ENCODE measurements at regions not wholly inside any gene's neighbourhood (a gene's known extent, or its start where the extent isn't known, plus 50 kb on each side); places are given as distances from the start of the nearest gene placed in this dataset.

DNA sequence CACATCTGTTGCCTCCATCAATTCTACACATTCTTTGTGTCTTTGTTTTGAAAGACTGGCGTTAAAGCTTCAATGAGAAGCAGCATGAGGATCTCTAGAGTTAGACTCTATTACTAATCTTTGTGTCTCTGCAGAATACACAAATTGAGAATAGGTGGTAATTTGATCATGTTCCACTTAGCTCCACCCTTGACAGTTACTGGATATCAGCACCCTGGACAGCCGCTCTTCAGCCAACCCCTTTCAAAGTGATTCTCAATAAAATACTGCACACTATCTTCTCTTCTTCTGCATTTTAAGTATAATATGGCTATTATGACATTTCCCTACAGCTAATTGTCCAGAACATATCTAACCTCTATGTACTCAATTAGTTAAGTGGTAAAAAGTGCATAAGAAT lies 54.3 kb upstream of the CNR1 start:
- H3K9ac ChIP-seq (ENCODE audit: insufficient read depth, low read depth, low read length): no peak overlapping the region
- H3K27ac ChIP-seq (ENCODE audit: extremely low read length, insufficient read depth, low read length): no peak overlapping the region
- no peaks in the 10 kb centered on the region for H3K79me2 ChIP-seq (ENCODE audit: insufficient read depth, low read length)
- in situ Hi-C loops (cut with HindIII; ENCODE audit: extremely low pct_ligation_motif_present, low pct_unique_long_range_greater_than_20kb): no loop called here
- DNase-seq (ENCODE audit: low spot score): peak; percentile 2
- intact Hi-C loops (cut with micrococcal nuclease; ENCODE audit: unreplicated experiment): no loop called here
- H4K20me1 ChIP-seq (ENCODE audit: insufficient read depth, low read length): no peaks in the 10 kb centered on the region
- no peak overlapping the region for H3K4me2 ChIP-seq (ENCODE audit: low read depth, low read length)
- no peaks in the 10 kb centered on the region for H3K4me1 ChIP-seq (ENCODE audit: insufficient read depth, low read length)
- H3K27me3 ChIP-seq (ENCODE audit: control insufficient read depth in 1 of 2, insufficient read depth in 2 of 2, low read length in 2 of 2): no peaks in the 10 kb centered on the region
- no peak for ATAC-seq
- no peak overlapping the region for H3K4me3 ChIP-seq (replicated peaks in 1 of 3; ENCODE audit: insufficient read depth in 1 of 3, low read depth in 2 of 3, low read length in 3 of 3)
- WGBS (ENCODE audit: low lambda C conversion rate): 3% methylated on average over 2 of the region's 2 CpGs
- H2AFZ ChIP-seq (ENCODE audit: low read length): no peak overlapping the region
- no peaks in the 10 kb centered on the region for H3K9me3 ChIP-seq (ENCODE audit: low read length)
- ChIA-PET POLR2A (no interaction called here), CTCF (ENCODE audit: low intra/inter-chr PET ratio, low total read pairs) (no interaction called here)
- BruUV-seq (replicated peaks): no TSS peak
- FAIRE-seq: no peak
- H3K36me3 ChIP-seq (replicated peaks in 1 of 2; ENCODE audit: control insufficient read depth in 1 of 2, insufficient read depth in 2 of 2, low read length in 2 of 2): no peaks in the 10 kb centered on the region
- TF ChIP-seq ZNF331 (CRISPR knock-in tag; IDR thresholded peaks at IDR 0.05) (no peak), SOX13 (IDR thresholded peaks at IDR 0.05) (no peak), SOX13 (CRISPR knock-in tag; conservative IDR thresholded peaks at IDR 0.05 in 1 of 2, IDR thresholded peaks at IDR 0.05 in 1 of 2) (0 out of 4 replicates have a peak, but pooled peaks of 1 of the 2 experiments have one; percentile 12), ZNF782 (CRISPR knock-in tag; IDR thresholded peaks at IDR 0.05; ENCODE audit: borderline replicate concordance) (no peak), JDP2 (CRISPR knock-in tag; IDR thresholded peaks at IDR 0.05; ENCODE audit: borderline replicate concordance) (no peak), HMGXB3 (CRISPR knock-in tag; IDR thresholded peaks at IDR 0.05; ENCODE audit: borderline replicate concordance) (0 out of 2 replicates have a peak, but pooled peaks have one; percentile 39), REST (IDR thresholded peaks at IDR 0.05; ENCODE audit: borderline replicate concordance in 1 of 2, low read depth in 1 of 2, low read length in 2 of 2) (peak; percentile 69 to 99), POLR2AphosphoS5 (IDR thresholded peaks at IDR 0.05; ENCODE audit: low read depth, low read length) (no peak), HDAC2 (CRISPR knock-in tag; IDR thresholded peaks at IDR 0.05) (0 out of 2 replicates have a peak, but pooled peaks have one; percentile 20), TFE3 (CRISPR knock-in tag; IDR thresholded peaks at IDR 0.05) (peak; percentile 36; the same call in 1 of the 2 replicates), KLF6 (CRISPR knock-in tag; IDR thresholded peaks at IDR 0.05) (0 out of 2 replicates have a peak, but pooled peaks have one; percentile 36)
- TF ChIP-seq, protein P1, sequence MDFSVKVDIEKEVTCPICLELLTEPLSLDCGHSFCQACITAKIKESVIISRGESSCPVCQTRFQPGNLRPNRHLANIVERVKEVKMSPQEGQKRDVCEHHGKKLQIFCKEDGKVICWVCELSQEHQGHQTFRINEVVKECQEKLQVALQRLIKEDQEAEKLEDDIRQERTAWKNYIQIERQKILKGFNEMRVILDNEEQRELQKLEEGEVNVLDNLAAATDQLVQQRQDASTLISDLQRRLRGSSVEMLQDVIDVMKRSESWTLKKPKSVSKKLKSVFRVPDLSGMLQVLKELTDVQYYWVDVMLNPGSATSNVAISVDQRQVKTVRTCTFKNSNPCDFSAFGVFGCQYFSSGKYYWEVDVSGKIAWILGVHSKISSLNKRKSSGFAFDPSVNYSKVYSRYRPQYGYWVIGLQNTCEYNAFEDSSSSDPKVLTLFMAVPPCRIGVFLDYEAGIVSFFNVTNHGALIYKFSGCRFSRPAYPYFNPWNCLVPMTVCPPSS (IDR thresholded peaks at IDR 0.05): no peak
